SJCRH30 (cell line): ENCODE measurements at regions not wholly inside any gene's neighbourhood (a gene's known extent, or its start where the extent isn't known, plus 50 kb on each side); places are given as distances from the start of the nearest gene placed in this dataset.
"Not testable (repeated sequence)": the region's sequence is repeated elsewhere in the genome, so short reads cannot be mapped to it uniquely, and the experiment has no call there.

Source experiments
- DNase-seq, 2 experiments: peaks; one replicate each; pipeline ENCODE4 v3.0.0-alpha.2; 2015 to 2020
- H3K27ac ChIP-seq: fragments of 250-450 bp; sonication (Bioruptor Pico); 2 replicates; pipeline ENCODE4 v1.5.1; 2020; ENCODE audit warnings: mild to moderate bottlenecking, moderate library complexity
- H3K27me3 ChIP-seq: fragments of 250-450 bp; sonication (Bioruptor Pico); 2 replicates; pipeline ENCODE4 v1.5.1; 2020; ENCODE audit warnings: mild to moderate bottlenecking, moderate library complexity
- H3K36me3 ChIP-seq: fragments of 250-450 bp; sonication (Bioruptor Pico); 2 replicates; pipeline ENCODE4 v1.5.1; 2020; ENCODE audit warnings: mild to moderate bottlenecking, moderate library complexity
- H3K4me1 ChIP-seq: fragments of 250-450 bp; sonication (Bioruptor Pico); 2 replicates; pipeline ENCODE4 v1.5.1; 2020; ENCODE audit warnings: mild to moderate bottlenecking, moderate library complexity
- H3K4me3 ChIP-seq: fragments of 250-450 bp; sonication (Bioruptor Pico); 2 replicates; pipeline ENCODE4 v1.5.1; 2020; ENCODE audit warnings: mild to moderate bottlenecking, moderate library complexity
- H3K9me3 ChIP-seq: fragments of 250-450 bp; sonication (Bioruptor Pico); replicated peaks from 2 replicates; pipeline ENCODE4 v1.5.1; 2020; ENCODE audit warnings: mild to moderate bottlenecking, moderate library complexity

DNA sequence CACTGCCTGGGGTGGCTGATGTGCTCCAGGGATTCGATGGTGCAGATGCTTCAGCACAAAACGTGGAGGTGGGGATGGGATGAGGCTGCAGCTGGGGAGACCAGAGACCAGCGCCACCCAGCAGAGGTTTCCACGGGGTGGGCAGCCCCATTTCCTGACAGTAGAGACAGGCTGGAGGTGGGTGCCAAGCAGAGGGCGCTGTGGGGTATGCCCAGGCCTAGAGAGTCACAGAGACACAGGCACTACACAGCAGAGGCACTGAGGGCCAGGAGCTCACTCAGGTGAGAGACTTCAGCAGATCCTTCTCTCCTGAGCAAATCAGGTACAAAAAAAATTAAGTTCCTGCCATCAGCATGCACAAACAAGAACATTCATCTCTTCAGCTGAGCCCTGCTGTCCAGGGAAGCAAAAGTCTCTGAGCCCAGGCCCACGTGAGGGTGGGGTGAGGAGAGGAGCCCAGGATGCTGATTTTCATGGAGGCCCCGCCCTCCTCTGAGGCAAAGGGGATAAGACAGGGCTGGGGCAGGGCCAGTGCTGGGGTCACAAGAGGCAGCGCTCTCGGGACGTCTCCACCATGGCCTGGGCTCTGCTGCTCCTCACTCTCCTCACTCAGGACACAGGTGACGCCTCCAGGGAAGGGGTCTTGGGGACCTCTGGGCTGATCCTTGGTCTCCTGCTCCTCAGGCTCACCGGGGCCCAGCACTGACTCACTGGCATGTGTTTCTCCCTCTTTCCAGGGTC is 53.1 kb downstream of the GGTLC2 start:
- no peak overlapping the region for H3K4me3 ChIP-seq
- H3K9me3 ChIP-seq: no peaks in the 10 kb centered on the region
- no peaks in the 10 kb centered on the region for H3K4me1 ChIP-seq
- H3K27ac ChIP-seq: no peak overlapping the region
- H3K36me3 ChIP-seq: no peaks in the 10 kb centered on the region
- no peak for DNase-seq
- H3K27me3 ChIP-seq: no peaks in the 10 kb centered on the region

DNA sequence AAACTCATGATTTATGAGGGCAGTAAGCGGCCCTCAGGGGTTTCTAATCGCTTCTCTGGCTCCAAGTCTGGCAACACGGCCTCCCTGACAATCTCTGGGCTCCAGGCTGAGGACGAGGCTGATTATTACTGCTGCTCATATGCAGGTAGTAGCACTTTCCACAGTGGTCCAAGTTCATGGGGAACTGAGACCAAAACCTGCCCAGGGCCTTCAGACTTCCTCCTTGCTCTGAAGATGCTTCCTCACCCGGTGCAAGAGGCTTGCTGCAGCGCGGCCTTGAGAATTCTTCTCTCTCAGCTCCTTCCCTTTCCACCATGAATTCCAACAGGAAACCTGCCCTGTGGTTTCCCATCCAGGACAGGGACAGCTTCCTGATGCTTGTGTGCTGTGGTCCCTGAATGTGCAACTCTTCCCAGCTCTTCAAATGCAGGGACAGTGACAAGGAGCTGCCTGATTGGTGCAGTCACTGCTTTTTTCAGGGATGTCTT is 53.9 kb downstream of the GGTLC2 start:
- Histone ChIP-seq H3K36me3 (no peaks in the 10 kb centered on the region), H3K9me3 (no peaks in the 10 kb centered on the region), H3K4me1 (no peaks in the 10 kb centered on the region), H3K4me3 (no peak overlapping the region), H3K27ac (no peak overlapping the region), H3K27me3 (no peaks in the 10 kb centered on the region)
- DNase-seq: no peak

DNA sequence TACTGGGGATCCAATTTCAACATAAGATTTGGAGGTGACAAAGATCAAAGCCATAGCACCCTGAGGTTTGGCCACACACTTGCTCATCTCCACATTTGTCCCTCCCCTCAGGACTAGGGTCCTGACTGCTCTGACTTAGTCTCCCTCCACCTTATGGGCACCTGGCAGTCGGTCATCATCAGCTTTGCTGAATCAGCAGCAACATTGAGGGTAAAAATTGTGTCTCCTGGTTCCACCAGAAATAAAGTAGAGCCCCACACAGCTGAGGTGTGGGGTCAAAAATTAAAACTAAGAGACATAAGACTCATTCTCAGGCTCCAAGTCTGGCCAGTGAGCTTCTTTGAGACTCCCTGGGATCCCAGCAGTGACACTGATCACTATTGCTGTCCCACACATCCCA is 56.2 kb downstream of the GGTLC2 start:
- Histone ChIP-seq H3K36me3 (no peaks in the 10 kb centered on the region), H3K9me3 (no peaks in the 10 kb centered on the region), H3K4me3 (no peak overlapping the region), H3K4me1 (no peaks in the 10 kb centered on the region), H3K27ac (no peak overlapping the region), H3K27me3 (no peaks in the 10 kb centered on the region)
- no peak for DNase-seq

- H3K27ac ChIP-seq, H3K4me1 ChIP-seq, H3K27me3 ChIP-seq, DNase-seq, H3K36me3 ChIP-seq, H3K9me3 ChIP-seq, H3K4me3 ChIP-seq: not testable (repeated sequence)
Measured at GRCh38 chr22:22701557-22701956, 57.1 kb downstream of the GGTLC2 start.

- no peak for DNase-seq
- Histone ChIP-seq H3K4me1 (no peaks in the 10 kb centered on the region), H3K36me3 (no peaks in the 10 kb centered on the region), H3K9me3 (no peaks in the 10 kb centered on the region), H3K27ac (no peak overlapping the region), H3K27me3 (no peaks in the 10 kb centered on the region), H3K4me3 (no peak overlapping the region)
Measured at GRCh38 chr22:22702237-22703202, 58.1 kb downstream of the GGTLC2 start.

DNA sequence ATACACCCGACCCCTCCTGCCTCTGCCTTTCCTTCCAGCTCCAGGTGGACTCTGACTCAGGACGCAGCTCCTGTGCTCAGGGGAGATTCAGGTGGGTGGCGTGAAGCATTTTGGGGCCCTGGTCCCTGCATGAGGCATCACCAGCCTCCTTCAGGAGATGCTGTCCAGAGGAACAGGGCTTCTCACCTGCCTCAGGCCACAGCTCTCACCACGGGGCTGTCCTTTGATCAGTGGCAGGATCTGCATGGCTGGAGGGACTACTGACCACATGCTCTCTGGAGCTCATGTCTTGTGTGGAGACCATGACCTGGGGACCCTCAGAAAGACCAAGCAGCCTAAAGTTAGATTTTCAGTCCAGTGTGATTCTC is 58.8 kb downstream of the GGTLC2 start:
- H3K9me3 ChIP-seq: no peaks in the 10 kb centered on the region
- no peak overlapping the region for H3K27ac ChIP-seq
- no peaks in the 10 kb centered on the region for H3K36me3 ChIP-seq
- no peaks in the 10 kb centered on the region for H3K4me1 ChIP-seq
- DNase-seq: no peak
- no peak overlapping the region for H3K4me3 ChIP-seq
- no peaks in the 10 kb centered on the region for H3K27me3 ChIP-seq

GRCh38 chr22:22703715-22704114 is 59.3 kb downstream of the GGTLC2 start:
- Histone ChIP-seq H3K36me3 (no peaks in the 10 kb centered on the region), H3K4me1 (no peaks in the 10 kb centered on the region), H3K9me3 (no peaks in the 10 kb centered on the region), H3K27ac (no peak overlapping the region), H3K4me3 (no peak overlapping the region), H3K27me3 (no peaks in the 10 kb centered on the region)
- no peak for DNase-seq

DNA sequence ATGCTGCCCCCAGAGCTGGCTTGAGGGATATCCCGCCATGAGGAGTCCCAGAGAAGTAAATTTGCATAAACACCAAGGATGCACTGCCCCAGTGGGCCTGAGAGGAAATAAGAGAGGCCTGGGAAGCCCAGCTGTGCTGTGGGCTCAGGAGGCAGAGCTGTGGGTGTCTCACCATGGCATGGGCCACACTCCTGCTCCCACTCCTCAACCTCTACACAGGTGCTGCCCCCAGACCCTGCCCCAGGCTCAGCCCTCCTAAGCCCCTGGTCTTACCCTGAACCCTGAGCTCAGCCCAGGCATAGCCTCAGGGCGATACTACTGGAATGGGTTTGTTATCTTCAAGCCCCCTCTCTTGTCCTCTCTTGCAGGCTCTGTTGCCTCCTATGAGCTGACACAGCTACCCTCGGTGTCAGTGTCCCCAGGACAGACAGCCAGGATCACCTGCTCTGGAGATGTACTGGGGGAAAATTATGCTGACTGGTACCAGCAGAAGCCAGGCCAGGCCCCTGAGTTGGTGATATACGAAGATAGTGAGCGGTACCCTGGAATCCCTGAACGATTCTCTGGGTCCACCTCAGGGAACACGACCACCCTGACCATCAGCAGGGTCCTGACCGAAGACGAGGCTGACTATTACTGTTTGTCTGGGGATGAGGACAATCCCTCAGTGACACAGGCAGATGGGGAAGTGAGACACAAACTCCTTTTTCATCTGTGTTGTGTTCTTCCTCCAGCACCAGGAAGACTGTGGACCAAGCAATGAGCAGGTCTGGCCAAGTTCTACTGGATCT is 59.9 kb downstream of the GGTLC2 start:
- Histone ChIP-seq H3K4me1 (no peaks in the 10 kb centered on the region), H3K27me3 (no peaks in the 10 kb centered on the region), H3K36me3 (no peaks in the 10 kb centered on the region), H3K9me3 (no peaks in the 10 kb centered on the region), H3K27ac (no peak overlapping the region), H3K4me3 (no peak overlapping the region)
- DNase-seq: no peak

DNA sequence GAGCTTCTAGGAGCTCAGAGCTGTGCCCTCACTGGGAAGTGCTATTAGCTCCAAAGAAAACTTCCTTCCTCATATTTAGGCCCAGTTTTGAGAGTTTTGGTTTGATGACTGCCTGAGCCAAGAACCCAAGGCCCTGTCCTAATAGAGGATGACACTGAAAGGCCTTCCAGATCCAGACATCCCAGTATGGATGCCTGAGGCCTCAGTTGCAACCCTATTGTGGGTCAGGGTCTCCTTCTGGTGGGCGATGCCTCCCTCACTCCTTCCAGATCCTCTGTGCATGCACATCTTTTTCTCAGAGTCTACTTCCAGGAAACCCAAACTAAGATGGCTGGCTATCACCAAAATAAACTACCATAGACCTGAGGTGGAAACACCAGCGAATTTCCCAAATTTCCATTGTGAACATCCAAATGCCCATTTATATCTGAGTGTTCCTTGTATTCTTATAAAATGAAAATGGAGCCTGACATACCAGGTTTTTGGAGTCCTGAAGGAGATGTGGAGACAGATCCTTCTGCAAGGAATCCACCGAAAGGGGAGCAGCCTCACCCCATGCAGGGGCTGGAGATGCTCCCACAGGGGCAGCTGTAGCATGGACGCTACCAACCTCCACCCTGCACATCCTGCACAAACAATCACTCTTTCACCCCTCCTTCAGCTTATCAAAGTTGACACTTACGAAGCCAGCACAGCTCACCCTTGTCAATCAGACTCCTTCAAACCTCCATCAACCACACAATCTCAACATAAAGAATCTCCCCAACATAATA is 61.1 kb downstream of the GGTLC2 start:
- no peak for DNase-seq
- H3K4me3 ChIP-seq: no peak overlapping the region
- H3K9me3 ChIP-seq: no peaks in the 10 kb centered on the region
- no peaks in the 10 kb centered on the region for H3K36me3 ChIP-seq
- no peaks in the 10 kb centered on the region for H3K4me1 ChIP-seq
- no peak overlapping the region for H3K27ac ChIP-seq
- no peaks in the 10 kb centered on the region for H3K27me3 ChIP-seq

DNA sequence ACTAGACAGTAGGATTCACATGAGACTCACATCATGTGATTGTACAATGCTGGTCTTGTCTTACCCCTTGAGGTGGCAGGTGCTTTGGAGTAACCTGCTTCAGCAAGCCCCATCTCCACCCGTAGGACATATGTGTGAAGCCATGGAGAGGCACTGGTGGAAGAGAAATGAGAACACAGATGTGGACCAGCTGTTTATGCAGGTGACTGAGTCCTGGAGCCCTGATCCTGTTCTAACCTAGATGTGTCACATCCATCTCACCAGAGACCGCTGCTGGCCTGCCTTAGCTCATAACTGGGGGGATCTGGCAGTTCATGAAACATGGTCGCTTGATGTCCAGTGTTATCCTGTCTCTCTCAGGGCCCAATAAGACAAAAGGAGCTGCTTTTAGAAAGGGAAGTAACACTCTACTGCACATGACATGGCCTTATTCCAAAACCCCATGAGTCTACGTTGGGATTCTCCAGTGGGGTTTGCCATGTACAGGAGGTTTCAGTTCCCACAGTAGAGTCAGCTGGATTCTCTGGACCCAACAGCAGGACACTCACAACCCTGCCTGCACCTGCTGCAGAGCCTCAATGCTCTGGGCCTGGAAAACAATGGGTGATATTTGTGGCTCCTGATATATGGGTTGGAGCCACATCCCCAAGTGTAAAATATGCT is 62.0 kb downstream of the GGTLC2 start:
- DNase-seq: no peak
- Histone ChIP-seq H3K27me3 (no peaks in the 10 kb centered on the region), H3K4me3 (no peak overlapping the region), H3K4me1 (no peaks in the 10 kb centered on the region), H3K9me3 (no peaks in the 10 kb centered on the region), H3K27ac (no peak overlapping the region), H3K36me3 (no peaks in the 10 kb centered on the region)

GRCh38 chr22:22709719-22710445 is 65.5 kb downstream of the GGTLC2 start:
- H3K36me3 ChIP-seq: no peaks in the 10 kb centered on the region
- no peaks in the 10 kb centered on the region for H3K9me3 ChIP-seq
- H3K4me3 ChIP-seq: no peak overlapping the region
- H3K4me1 ChIP-seq: no peaks in the 10 kb centered on the region
- DNase-seq: peak; percentile 51 to 61
- H3K27me3 ChIP-seq: no peaks in the 10 kb centered on the region
- H3K27ac ChIP-seq: no peak overlapping the region

GRCh38 chr22:22710719-22711531 is 66.5 kb downstream of the GGTLC2 start:
- peak; percentile 42 to 64 for DNase-seq
- H3K4me3 ChIP-seq: no peak overlapping the region

DNA sequence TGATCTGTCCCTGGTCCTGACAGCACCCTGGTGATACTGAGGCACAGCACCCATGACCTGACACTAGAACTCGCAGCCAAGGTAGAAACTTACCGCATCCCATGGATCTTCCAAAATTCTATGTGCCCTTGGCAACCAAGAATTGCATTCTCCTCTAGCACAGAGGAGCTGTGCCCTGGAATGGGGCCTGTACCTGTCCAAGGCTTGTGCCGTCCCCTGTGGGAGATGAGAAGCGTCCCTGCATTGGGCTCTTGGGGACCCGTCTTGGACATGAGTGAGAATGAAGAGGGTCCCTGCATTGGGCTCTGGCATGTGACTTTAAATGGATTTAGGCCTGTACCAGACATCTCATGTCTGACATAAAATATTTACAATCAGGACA is 67.1 kb downstream of the GGTLC2 start:
- no peak for DNase-seq
- H3K4me3 ChIP-seq: no peak overlapping the region
- no peaks in the 10 kb centered on the region for H3K9me3 ChIP-seq
- H3K27me3 ChIP-seq: 0 out of 2 replicates have a peak, but pooled peaks cover 3% of the 10 kb centered on the region
- H3K36me3 ChIP-seq: no peaks in the 10 kb centered on the region
- H3K27ac ChIP-seq: no peak overlapping the region
- H3K4me1 ChIP-seq: no peaks in the 10 kb centered on the region

More at GRCh38 chr22:22710719-22711531, 66.5 kb downstream of the GGTLC2 start:
- Histone ChIP-seq H3K27me3 (no peaks in the 10 kb centered on the region), H3K9me3 (no peaks in the 10 kb centered on the region), H3K27ac (no peak overlapping the region), H3K36me3 (no peaks in the 10 kb centered on the region), H3K4me1 (no peaks in the 10 kb centered on the region)
